ENCODE measurements at regions not wholly inside any gene's neighbourhood (a gene's known extent, or its start where the extent isn't known, plus 50 kb on each side); places are given as distances from the start of the nearest gene placed in this dataset.

DNA sequence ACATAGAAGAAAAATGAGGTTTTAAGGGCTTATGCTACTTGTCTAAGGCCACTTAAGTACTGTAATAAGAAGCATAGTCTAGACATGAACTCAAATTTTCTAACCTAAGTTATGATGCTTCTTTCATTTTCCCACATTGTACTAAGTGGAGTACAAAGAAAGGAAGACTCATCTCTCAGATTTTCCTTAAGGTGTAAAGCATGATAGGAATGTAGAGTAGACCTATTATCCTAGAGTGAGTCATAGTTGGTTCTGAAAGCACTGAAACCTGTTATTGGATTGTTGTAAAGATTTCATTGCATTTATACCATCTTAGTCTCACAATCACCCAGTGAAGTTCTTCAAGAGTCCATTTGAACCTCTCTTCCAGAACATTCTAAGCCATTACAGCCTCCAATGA lies 343.8 kb downstream of the TOX3 start:
- H3K9me1 ChIP-seq (replicated peaks; ENCODE audit: control insufficient read depth, extremely low read depth, insufficient read depth, low read length): no peaks in the 10 kb centered on the region
- POLR2A ChIA-PET: no interaction called here
- no peak overlapping the region for H3K27ac ChIP-seq (ENCODE audit: insufficient read depth, low read depth, low read length)
- no peak overlapping the region for H2AFZ ChIP-seq (ENCODE audit: low read depth, low read length)
- dilution Hi-C loops (cut with MboI; ENCODE audit: extremely low pct_ligation_motif_present, low sequenced_read_pairs) (no loop called here), intact Hi-C loops (cut with micrococcal nuclease) (no loop called here)
- no peaks in the 10 kb centered on the region for H3K79me2 ChIP-seq (ENCODE audit: control insufficient read depth, insufficient read depth, low read length)
- H3K4me1 ChIP-seq (ENCODE audit: control insufficient read depth, extremely low read depth, insufficient read depth, low read length): no peaks in the 10 kb centered on the region
- DNase-seq (ENCODE audit: low read depth, low spot score) (no peak), FAIRE-seq (no peak)
- H3K4me3 ChIP-seq (replicated peaks in 1 of 3; ENCODE audit: insufficient read depth in 1 of 3, low read depth in 1 of 3, low read length in 3 of 3): no peak overlapping the region
- TF ChIP-seq, protein P1, sequence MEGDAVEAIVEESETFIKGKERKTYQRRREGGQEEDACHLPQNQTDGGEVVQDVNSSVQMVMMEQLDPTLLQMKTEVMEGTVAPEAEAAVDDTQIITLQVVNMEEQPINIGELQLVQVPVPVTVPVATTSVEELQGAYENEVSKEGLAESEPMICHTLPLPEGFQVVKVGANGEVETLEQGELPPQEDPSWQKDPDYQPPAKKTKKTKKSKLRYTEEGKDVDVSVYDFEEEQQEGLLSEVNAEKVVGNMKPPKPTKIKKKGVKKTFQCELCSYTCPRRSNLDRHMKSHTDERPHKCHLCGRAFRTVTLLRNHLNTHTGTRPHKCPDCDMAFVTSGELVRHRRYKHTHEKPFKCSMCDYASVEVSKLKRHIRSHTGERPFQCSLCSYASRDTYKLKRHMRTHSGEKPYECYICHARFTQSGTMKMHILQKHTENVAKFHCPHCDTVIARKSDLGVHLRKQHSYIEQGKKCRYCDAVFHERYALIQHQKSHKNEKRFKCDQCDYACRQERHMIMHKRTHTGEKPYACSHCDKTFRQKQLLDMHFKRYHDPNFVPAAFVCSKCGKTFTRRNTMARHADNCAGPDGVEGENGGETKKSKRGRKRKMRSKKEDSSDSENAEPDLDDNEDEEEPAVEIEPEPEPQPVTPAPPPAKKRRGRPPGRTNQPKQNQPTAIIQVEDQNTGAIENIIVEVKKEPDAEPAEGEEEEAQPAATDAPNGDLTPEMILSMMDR (IDR thresholded peaks at IDR 0.05; ENCODE audit: extremely low read depth in 1 of 2, insufficient read depth in 1 of 2, low read depth in 1 of 2, low read length in 2 of 2): no peak
- no peak for TF ChIP-seq GATA2 (IDR thresholded peaks at IDR 0.05; ENCODE audit: insufficient read depth, insufficient read length, low read depth, low read length)
- no peak for TF ChIP-seq MYC (IDR thresholded peaks at IDR 0.05; ENCODE audit: low read depth, low read length)
- no peak for TF ChIP-seq FOS (IDR thresholded peaks at IDR 0.05; ENCODE audit: borderline replicate concordance, insufficient read depth, low read length)
- TF ChIP-seq EZH2 (IDR thresholded peaks at IDR 0.05; ENCODE audit: borderline replicate concordance, low read depth, low read length, severe bottlenecking): no peak
- no peak for TF ChIP-seq POLR2A (IDR thresholded peaks at IDR 0.05; ENCODE audit: low read depth, low read length)
- no peak for TF ChIP-seq JUN (IDR thresholded peaks at IDR 0.05; ENCODE audit: borderline replicate concordance, insufficient read depth, insufficient read length, low read depth)
- no peak for TF ChIP-seq POLR2AphosphoS5 (IDR thresholded peaks at IDR 0.05; ENCODE audit: insufficient read depth, low read depth, low read length)
- no peak overlapping the region for H3K9ac ChIP-seq (replicated peaks; ENCODE audit: extremely low read depth, insufficient read depth, low read length)
- CTCF ChIA-PET: no interaction called here
- H3K4me2 ChIP-seq (ENCODE audit: insufficient read depth, low read length): no peak overlapping the region
- no peaks in the 10 kb centered on the region for H3K9me3 ChIP-seq (replicated peaks; ENCODE audit: control insufficient read depth, insufficient read depth, low read length)
- H3K36me3 ChIP-seq (ENCODE audit: control insufficient read depth in 2 of 2, extremely low read depth in 1 of 2, insufficient read depth in 2 of 2, low read length in 2 of 2): no peaks in the 10 kb centered on the region
- no peaks in the 10 kb centered on the region for H3K27me3 ChIP-seq (ENCODE audit: control insufficient read depth in 2 of 2, insufficient read depth in 2 of 2, low read length in 2 of 2)
- no TSS peak for BruUV-seq (replicated peaks)
- no peaks in the 10 kb centered on the region for H4K20me1 ChIP-seq (replicated peaks; ENCODE audit: control insufficient read depth, extremely low read depth, insufficient read depth, low read length)

Measured in endothelial cell of umbilical vein (primary cell).